ENCODE measurements at regions not wholly inside any gene's neighbourhood (a gene's known extent, or its start where the extent isn't known, plus 50 kb on each side); places are given as distances from the start of the nearest gene placed in this dataset.
A peak's percentile ranks its signal among the peaks of the same experiment; 100 is the strongest.

DNA sequence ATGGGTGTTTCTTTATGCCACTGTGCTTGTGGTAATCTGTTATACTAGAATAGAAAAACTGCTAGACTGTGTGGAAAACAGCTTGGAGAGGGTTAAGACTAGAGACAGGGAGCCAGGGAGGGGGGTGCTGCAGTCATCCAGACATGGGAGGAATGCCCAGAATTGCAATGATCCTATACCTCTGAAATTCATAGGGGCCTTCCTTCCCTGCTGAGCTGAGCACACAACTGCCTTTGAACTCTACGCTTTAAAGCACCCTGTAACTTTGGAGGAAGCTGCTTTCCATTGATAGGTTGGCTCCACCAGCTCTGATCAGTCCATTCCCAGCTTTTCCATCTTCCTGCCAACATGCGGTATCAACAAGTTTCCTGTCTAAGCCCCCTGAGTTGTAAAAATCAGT is 155.9 kb upstream of the RASGEF1B start:
- Histone ChIP-seq H3K27me3 (no peaks in the 10 kb centered on the region), H3K9me3 (replicated peaks in 1 of 3) (no peaks in the 10 kb centered on the region), H3K4me3 (no peak overlapping the region), H3K4me1 (replicated peaks in 1 of 2) (no peaks in the 10 kb centered on the region), H3K36me3 (replicated peaks in 1 of 2) (no peaks in the 10 kb centered on the region), H3K27ac (no peak overlapping the region)
- WGBS, 4 donors = 88 to 96% (median 92%) methylated on average over 2 of the region's 2 CpGs
- intact Hi-C loops (cut with DNase I) = no loop called here
- TF ChIP-seq POLR2A (IDR thresholded peaks at IDR 0.05) (no peak), CTCF (IDR thresholded peaks at IDR 0.05) (no peak)
- DNase-seq = no peak

DNA sequence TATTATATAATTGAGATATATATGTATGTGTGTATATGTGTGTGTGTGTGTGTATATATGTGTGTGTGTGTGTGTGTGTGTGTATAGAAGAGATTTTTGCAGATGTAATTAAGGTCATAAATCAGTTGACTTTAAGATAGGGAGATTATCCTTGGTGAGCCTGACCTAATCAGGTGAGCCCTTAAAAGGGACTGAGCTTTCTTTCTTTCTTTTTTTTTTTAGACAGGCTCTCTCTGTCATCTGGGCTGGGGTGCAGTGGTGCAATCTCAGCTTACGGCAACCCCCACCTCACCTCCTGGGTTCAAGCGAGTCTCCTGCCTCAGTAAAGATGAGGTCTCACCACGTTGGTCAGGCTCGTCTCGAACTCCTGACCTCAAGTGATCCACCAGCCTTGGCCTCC is 155.1 kb upstream of the RASGEF1B start:
- Histone ChIP-seq H3K36me3 (replicated peaks in 1 of 2) (no peaks in the 10 kb centered on the region), H3K4me1 (replicated peaks in 1 of 2) (no peaks in the 10 kb centered on the region), H3K4me3 (no peak overlapping the region), H3K27ac (no peak overlapping the region), H3K9me3 (replicated peaks in 1 of 3) (no peaks in the 10 kb centered on the region), H3K27me3 (no peaks in the 10 kb centered on the region)
- 65 to 74% (median 70%) methylated on average over 5 of the region's 5 CpGs for WGBS, 4 donors
- intact Hi-C loops (cut with DNase I) = no loop called here
- no peak for DNase-seq
- TF ChIP-seq CTCF (IDR thresholded peaks at IDR 0.05) (no peak), POLR2A (IDR thresholded peaks at IDR 0.05) (no peak)

DNA sequence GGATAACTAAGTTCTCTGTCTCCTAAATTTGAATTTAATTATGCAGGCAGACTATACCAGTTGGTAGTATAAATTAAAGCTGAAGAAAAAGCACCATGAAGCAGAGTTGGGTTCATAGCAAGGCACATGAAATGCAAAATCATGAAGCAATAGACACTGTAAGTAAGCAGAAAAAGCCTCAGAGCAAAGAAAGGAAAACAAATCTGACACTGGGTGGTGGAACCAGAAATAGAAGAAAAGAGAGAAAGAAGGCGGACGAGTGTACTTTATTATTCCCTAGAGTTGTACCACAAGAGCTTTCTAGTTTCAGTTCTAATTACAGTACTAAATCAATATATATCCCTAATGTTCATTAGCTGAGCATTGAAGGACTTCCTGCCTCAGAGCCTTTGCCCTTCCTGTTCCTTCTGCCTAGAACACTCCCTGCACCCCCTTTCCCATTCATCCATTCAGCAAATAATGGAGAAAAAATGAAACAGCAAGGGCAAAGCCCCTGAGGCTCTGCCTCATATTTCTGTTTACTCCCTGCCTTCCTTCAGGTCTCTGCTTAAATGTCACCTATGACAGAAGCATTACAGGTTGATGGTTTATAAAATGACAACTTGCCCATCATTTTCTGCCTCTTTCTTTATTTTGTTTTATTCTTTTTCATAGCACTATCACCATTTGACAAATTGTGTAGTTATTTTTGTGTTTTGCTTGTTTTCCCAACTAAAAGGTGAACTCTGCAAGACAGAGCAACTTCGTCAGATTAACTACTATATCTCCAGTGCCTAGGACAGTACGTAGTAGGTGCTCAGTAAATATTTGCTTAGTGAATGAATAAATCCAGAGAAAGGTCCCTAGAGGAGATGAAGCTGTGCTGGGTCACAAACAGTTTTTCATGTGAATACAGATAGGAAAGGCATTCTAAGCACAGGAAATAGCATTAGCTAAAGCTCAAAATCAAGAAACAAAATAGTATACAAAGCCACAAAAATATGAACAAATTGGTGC is 154.0 kb upstream of the RASGEF1B start:
- TF ChIP-seq POLR2A (IDR thresholded peaks at IDR 0.05) (no peak), CTCF (IDR thresholded peaks at IDR 0.05) (no peak)
- no peaks in the 10 kb centered on the region for H3K9me3 ChIP-seq (replicated peaks in 1 of 3)
- WGBS, 4 donors = 56 to 61% (median 58%) methylated on average over 4 of the region's 4 CpGs
- no peaks in the 10 kb centered on the region for H3K4me1 ChIP-seq (replicated peaks in 1 of 2)
- H3K4me3 ChIP-seq = no peak overlapping the region
- no peak overlapping the region for H3K27ac ChIP-seq
- intact Hi-C loops (cut with DNase I) = no loop called here
- H3K27me3 ChIP-seq = no peaks in the 10 kb centered on the region
- no peaks in the 10 kb centered on the region for H3K36me3 ChIP-seq (replicated peaks in 1 of 2)
- no peak for DNase-seq

DNA sequence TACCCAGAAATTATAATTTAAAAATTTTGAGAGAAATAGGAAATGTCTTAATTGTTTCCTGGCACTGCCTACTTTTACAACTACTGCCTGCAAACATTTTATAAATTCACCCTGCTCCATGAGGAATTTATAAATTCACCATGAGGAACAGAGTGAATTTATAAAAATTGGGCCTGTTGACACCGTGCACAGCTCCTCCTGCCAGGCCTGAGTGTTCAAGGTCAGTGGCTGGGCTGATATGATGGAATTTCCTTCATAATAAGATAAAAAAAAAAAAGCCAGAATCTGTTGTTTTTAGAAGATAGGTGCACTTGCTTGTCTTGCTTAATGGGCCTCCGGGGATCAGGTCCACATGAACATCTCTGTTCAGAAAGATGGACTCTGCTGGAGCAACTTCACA is 151.7 kb upstream of the RASGEF1B start:
- no peak overlapping the region for H3K4me3 ChIP-seq
- H3K4me1 ChIP-seq (replicated peaks in 1 of 2) = no peaks in the 10 kb centered on the region
- intact Hi-C loops (cut with DNase I) = no loop called here
- H3K27ac ChIP-seq = no peak overlapping the region
- H3K9me3 ChIP-seq (replicated peaks in 1 of 3) = no peaks in the 10 kb centered on the region
- DNase-seq = peak in 2 of 7 donors; percentile 16 to 24
- no peaks in the 10 kb centered on the region for H3K27me3 ChIP-seq
- H3K36me3 ChIP-seq (replicated peaks in 1 of 2) = no peaks in the 10 kb centered on the region
- TF ChIP-seq CTCF (IDR thresholded peaks at IDR 0.05) (no peak), POLR2A (IDR thresholded peaks at IDR 0.05) (no peak)
- WGBS, 4 donors = 18 to 47% (median 22%) methylated on average over 1 to 2 of the region's 2 CpGs
